ENCODE measurements at regions not wholly inside any gene's neighbourhood (a gene's known extent, or its start where the extent isn't known, plus 50 kb on each side); places are given as distances from the start of the nearest gene placed in this dataset.

GRCh38 chr9:23587903-23588302, 238.1 kb downstream of the ELAVL2 start:
- H3K9me3 ChIP-seq (ENCODE audit: low read depth), result no peaks in the 10 kb centered on the region
- H3K4me3 ChIP-seq, result no peak overlapping the region
- no peak for DNase-seq
- H3K4me1 ChIP-seq (ENCODE audit: insufficient read depth), result no peaks in the 10 kb centered on the region
- no peaks in the 10 kb centered on the region for H3K27me3 ChIP-seq (replicated peaks; ENCODE audit: insufficient read depth)
- no peaks in the 10 kb centered on the region for H3K9me2 ChIP-seq (ENCODE audit: insufficient read depth)
- H3K27ac ChIP-seq, result no peak overlapping the region
- H3F3A ChIP-seq (ENCODE audit: insufficient read depth), result no peaks in the 10 kb centered on the region
- no peak overlapping the region for H2AFZ ChIP-seq
- in situ Hi-C loops (cut with MboI), result no loop called here
- H3K4me2 ChIP-seq (ENCODE audit: unreplicated experiment), result no peak overlapping the region
- 16 to 19% methylated on average over 2 of the region's 2 CpGs for WGBS, 2 experiments (ENCODE audit: low coverage in 1 of 2, low lambda C conversion rate in 2 of 2, missing lambda C conversion rate in 2 of 2)
- no peaks in the 10 kb centered on the region for H3K79me2 ChIP-seq (ENCODE audit: insufficient read depth)
- TF ChIP-seq EZH2phosphoT487 (IDR thresholded peaks at IDR 0.05; ENCODE audit: insufficient read depth, low read depth) (no peak), EZH2 (IDR thresholded peaks at IDR 0.05; ENCODE audit: insufficient read depth, poor library complexity, severe bottlenecking) (no peak)
- H3K36me3 ChIP-seq (ENCODE audit: low read depth), result no peaks in the 10 kb centered on the region
- no peak overlapping the region for H3K9ac ChIP-seq
- no peaks in the 10 kb centered on the region for H4K20me1 ChIP-seq (ENCODE audit: insufficient read depth)

GRCh38 chr9:23590276-23591000, 235.6 kb downstream of the ELAVL2 start:
- H3K9me3 ChIP-seq (ENCODE audit: low read depth), result no peaks in the 10 kb centered on the region
- no peaks in the 10 kb centered on the region for H3K36me3 ChIP-seq (ENCODE audit: low read depth)
- H3K27me3 ChIP-seq (replicated peaks; ENCODE audit: insufficient read depth), result no peaks in the 10 kb centered on the region
- no peaks in the 10 kb centered on the region for H4K20me1 ChIP-seq (ENCODE audit: insufficient read depth)
- H3K9me2 ChIP-seq (ENCODE audit: insufficient read depth), result no peaks in the 10 kb centered on the region
- no peaks in the 10 kb centered on the region for H3F3A ChIP-seq (ENCODE audit: insufficient read depth)
- no peak overlapping the region for H3K4me2 ChIP-seq (ENCODE audit: unreplicated experiment)
- no peak overlapping the region for H3K4me3 ChIP-seq
- H3K4me1 ChIP-seq (ENCODE audit: insufficient read depth), result no peaks in the 10 kb centered on the region
- no peak overlapping the region for H2AFZ ChIP-seq
- no peak overlapping the region for H3K9ac ChIP-seq
- DNase-seq, result peak; percentile 2
- 7 to 13% methylated on average over 3 of the region's 3 CpGs for WGBS, 2 experiments (ENCODE audit: low coverage in 1 of 2, low lambda C conversion rate in 2 of 2, missing lambda C conversion rate in 2 of 2)
- no peak overlapping the region for H3K27ac ChIP-seq
- in situ Hi-C loops (cut with MboI), result no loop called here
- H3K79me2 ChIP-seq (ENCODE audit: insufficient read depth), result no peaks in the 10 kb centered on the region
- TF ChIP-seq EZH2 (IDR thresholded peaks at IDR 0.05; ENCODE audit: insufficient read depth, poor library complexity, severe bottlenecking) (no peak), EZH2phosphoT487 (IDR thresholded peaks at IDR 0.05; ENCODE audit: insufficient read depth, low read depth) (no peak)

GRCh38 chr9:23594421-23594820, 231.6 kb downstream of the ELAVL2 start:
- Histone ChIP-seq H3K4me1 (ENCODE audit: insufficient read depth) (no peaks in the 10 kb centered on the region), H3K4me3 (no peak overlapping the region), H3F3A (ENCODE audit: insufficient read depth) (no peaks in the 10 kb centered on the region), H2AFZ (no peak overlapping the region), H3K27ac (no peak overlapping the region), H3K9ac (no peak overlapping the region), H3K27me3 (replicated peaks; ENCODE audit: insufficient read depth) (no peaks in the 10 kb centered on the region), H3K9me2 (ENCODE audit: insufficient read depth) (no peaks in the 10 kb centered on the region), H3K79me2 (ENCODE audit: insufficient read depth) (no peaks in the 10 kb centered on the region), H4K20me1 (ENCODE audit: insufficient read depth) (no peaks in the 10 kb centered on the region), H3K36me3 (ENCODE audit: low read depth) (no peaks in the 10 kb centered on the region), H3K9me3 (ENCODE audit: low read depth) (no peaks in the 10 kb centered on the region), H3K4me2 (ENCODE audit: unreplicated experiment) (no peak overlapping the region)
- 0 to 8% methylated on average over 1 of the region's 1 CpG for WGBS, 2 experiments (ENCODE audit: low coverage in 1 of 2, low lambda C conversion rate in 2 of 2, missing lambda C conversion rate in 2 of 2)
- in situ Hi-C loops (cut with MboI), result no loop called here
- TF ChIP-seq EZH2phosphoT487 (IDR thresholded peaks at IDR 0.05; ENCODE audit: insufficient read depth, low read depth), result no peak
- TF ChIP-seq EZH2 (IDR thresholded peaks at IDR 0.05; ENCODE audit: insufficient read depth, poor library complexity, severe bottlenecking), result no peak
- DNase-seq, result no peak

- 7 to 8% methylated on average over 3 of the region's 3 CpGs for WGBS, 2 experiments (ENCODE audit: low coverage in 1 of 2, low lambda C conversion rate in 2 of 2, missing lambda C conversion rate in 2 of 2)
- no peak for DNase-seq
- in situ Hi-C loops (cut with MboI), result no loop called here
- no peaks in the 10 kb centered on the region for H3K79me2 ChIP-seq (ENCODE audit: insufficient read depth)
- H3K9me2 ChIP-seq (ENCODE audit: insufficient read depth), result no peaks in the 10 kb centered on the region
- H3K4me2 ChIP-seq (ENCODE audit: unreplicated experiment), result no peak overlapping the region
- H4K20me1 ChIP-seq (ENCODE audit: insufficient read depth), result no peaks in the 10 kb centered on the region
- no peak overlapping the region for H3K27ac ChIP-seq
- TF ChIP-seq EZH2phosphoT487 (IDR thresholded peaks at IDR 0.05; ENCODE audit: insufficient read depth, low read depth) (no peak), EZH2 (IDR thresholded peaks at IDR 0.05; ENCODE audit: insufficient read depth, poor library complexity, severe bottlenecking) (no peak)
- H3F3A ChIP-seq (ENCODE audit: insufficient read depth), result no peaks in the 10 kb centered on the region
- no peaks in the 10 kb centered on the region for H3K36me3 ChIP-seq (ENCODE audit: low read depth)
- no peak overlapping the region for H2AFZ ChIP-seq
- no peak overlapping the region for H3K9ac ChIP-seq
- H3K27me3 ChIP-seq (replicated peaks; ENCODE audit: insufficient read depth), result no peaks in the 10 kb centered on the region
- H3K9me3 ChIP-seq (ENCODE audit: low read depth), result no peaks in the 10 kb centered on the region
- H3K4me3 ChIP-seq, result no peak overlapping the region
- H3K4me1 ChIP-seq (ENCODE audit: insufficient read depth), result no peaks in the 10 kb centered on the region
Observed at GRCh38 chr9:23596913-23597634, 229.0 kb downstream of the ELAVL2 start.
